Ishikawa (cell line): ENCODE measurements at regions not wholly inside any gene's neighbourhood (a gene's known extent, or its start where the extent isn't known, plus 50 kb on each side); places are given as distances from the start of the nearest gene placed in this dataset.

Experiments used
- CEBPB ChIP-seq: IDR thresholded peaks from 2 replicates; pipeline ENCODE4 v1.6.1; 2012
- CREB1 ChIP-seq: IDR thresholded peaks from 2 replicates; pipeline ENCODE4 v1.6.1; 2012; ENCODE audit warnings: low read depth
- EGR1 ChIP-seq: IDR thresholded peaks from 2 replicates; pipeline ENCODE4 v1.6.1; 2012
- EP300 ChIP-seq: IDR thresholded peaks from 2 replicates; pipeline ENCODE4 v1.6.1; 2012; ENCODE audit warnings: borderline replicate concordance
- FOXM1 ChIP-seq: IDR thresholded peaks from 2 replicates; pipeline ENCODE4 v1.6.1; 2012; ENCODE audit warnings: low read depth, borderline replicate concordance
- NFIC ChIP-seq: IDR thresholded peaks from 2 replicates; pipeline ENCODE4 v1.6.1; 2012
- RAD21 ChIP-seq: IDR thresholded peaks from 2 replicates; pipeline ENCODE4 v1.6.1; 2012; ENCODE audit warnings: low read depth
- TAF1 ChIP-seq: IDR thresholded peaks from 2 replicates; pipeline ENCODE4 v1.6.1; 2012; ENCODE audit warnings: low read depth, mild to moderate bottlenecking
- TCF12 ChIP-seq: IDR thresholded peaks from 2 replicates; pipeline ENCODE4 v1.6.1; 2012; ENCODE audit warnings: low read depth
- TEAD4 ChIP-seq: IDR thresholded peaks from 2 replicates; pipeline ENCODE4 v1.6.1; 2012
- YY1 ChIP-seq: IDR thresholded peaks from 2 replicates; pipeline ENCODE4 v1.6.1; 2012; ENCODE audit warnings: low read depth
- ZBTB7A ChIP-seq: IDR thresholded peaks from 2 replicates; pipeline ENCODE4 v1.6.1; 2012; ENCODE audit warnings: low read depth
- TF ChIP-seq, protein P1 (sequence below): IDR thresholded peaks from 2 replicates; pipeline ENCODE4 v1.6.1; 2012
- TF ChIP-seq, protein P2 (sequence below): IDR thresholded peaks from 2 replicates; pipeline ENCODE4 v1.6.1; 2012
- TF ChIP-seq, protein P3 (sequence below): IDR thresholded peaks from 2 replicates; pipeline ENCODE4 v1.6.1; 2012; ENCODE audit warnings: low read depth, mild to moderate bottlenecking

DNA sequence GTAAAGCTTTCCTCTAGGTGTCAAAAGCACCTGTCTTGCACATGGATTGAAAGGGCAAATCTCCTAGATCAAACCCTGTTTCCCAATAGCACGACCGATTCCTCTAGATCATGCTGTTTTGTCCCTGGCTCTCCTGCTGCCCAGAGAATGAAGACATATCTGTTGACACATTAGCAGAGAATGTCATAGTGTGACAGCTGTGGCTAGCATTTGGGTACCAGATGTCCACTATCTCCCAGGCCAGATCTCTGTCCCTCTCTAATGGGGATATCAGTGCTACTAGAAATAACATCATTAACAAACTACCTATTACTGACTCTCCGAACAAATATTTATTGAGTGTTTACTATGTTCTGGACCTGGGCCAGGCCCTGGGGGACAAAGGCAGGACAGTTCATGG is 72.4 kb upstream of the ISX start:
- TF ChIP-seq, protein P1, sequence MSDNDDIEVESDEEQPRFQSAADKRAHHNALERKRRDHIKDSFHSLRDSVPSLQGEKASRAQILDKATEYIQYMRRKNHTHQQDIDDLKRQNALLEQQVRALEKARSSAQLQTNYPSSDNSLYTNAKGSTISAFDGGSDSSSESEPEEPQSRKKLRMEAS: no peak

DNA sequence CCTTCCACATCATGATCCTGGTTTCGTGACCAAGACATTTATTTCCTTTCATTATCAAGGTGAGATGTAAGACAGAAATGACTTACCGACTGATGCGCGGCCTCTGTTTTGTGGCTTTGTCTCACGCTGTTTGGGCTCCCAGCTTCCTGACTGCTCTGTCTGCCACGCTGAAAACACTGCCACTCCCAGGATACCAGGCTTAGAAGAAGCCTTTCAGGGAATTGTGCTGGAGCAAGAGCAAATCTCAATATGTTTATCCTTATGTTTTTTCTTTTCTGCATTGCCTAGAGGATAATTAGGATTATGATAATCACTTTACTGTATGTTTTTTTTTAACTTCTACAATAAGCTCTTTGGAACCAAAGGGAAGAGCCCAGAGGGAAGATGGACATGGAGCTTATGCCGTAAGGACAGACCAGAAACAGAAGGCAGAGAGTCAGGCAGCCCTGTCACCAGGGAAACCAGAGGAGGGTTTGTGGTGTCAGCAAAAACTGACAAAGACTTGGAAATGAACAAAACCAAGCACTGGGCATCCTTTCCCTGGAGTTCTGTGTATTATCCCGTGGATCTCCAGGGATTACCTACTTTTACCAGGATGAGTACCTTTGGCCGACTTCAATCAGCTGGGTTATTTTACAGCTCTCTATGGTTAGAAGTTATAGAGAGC is 68.2 kb upstream of the ISX start:
- TF ChIP-seq TAF1 (no peak), TCF12 (no peak), FOXM1 (no peak), NFIC (no peak), CREB1 (no peak), YY1 (no peak)
- TF ChIP-seq, protein P2, sequence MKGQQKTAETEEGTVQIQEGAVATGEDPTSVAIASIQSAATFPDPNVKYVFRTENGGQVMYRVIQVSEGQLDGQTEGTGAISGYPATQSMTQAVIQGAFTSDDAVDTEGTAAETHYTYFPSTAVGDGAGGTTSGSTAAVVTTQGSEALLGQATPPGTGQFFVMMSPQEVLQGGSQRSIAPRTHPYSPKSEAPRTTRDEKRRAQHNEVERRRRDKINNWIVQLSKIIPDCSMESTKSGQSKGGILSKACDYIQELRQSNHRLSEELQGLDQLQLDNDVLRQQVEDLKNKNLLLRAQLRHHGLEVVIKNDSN: no peak
- TF ChIP-seq, protein P3, sequence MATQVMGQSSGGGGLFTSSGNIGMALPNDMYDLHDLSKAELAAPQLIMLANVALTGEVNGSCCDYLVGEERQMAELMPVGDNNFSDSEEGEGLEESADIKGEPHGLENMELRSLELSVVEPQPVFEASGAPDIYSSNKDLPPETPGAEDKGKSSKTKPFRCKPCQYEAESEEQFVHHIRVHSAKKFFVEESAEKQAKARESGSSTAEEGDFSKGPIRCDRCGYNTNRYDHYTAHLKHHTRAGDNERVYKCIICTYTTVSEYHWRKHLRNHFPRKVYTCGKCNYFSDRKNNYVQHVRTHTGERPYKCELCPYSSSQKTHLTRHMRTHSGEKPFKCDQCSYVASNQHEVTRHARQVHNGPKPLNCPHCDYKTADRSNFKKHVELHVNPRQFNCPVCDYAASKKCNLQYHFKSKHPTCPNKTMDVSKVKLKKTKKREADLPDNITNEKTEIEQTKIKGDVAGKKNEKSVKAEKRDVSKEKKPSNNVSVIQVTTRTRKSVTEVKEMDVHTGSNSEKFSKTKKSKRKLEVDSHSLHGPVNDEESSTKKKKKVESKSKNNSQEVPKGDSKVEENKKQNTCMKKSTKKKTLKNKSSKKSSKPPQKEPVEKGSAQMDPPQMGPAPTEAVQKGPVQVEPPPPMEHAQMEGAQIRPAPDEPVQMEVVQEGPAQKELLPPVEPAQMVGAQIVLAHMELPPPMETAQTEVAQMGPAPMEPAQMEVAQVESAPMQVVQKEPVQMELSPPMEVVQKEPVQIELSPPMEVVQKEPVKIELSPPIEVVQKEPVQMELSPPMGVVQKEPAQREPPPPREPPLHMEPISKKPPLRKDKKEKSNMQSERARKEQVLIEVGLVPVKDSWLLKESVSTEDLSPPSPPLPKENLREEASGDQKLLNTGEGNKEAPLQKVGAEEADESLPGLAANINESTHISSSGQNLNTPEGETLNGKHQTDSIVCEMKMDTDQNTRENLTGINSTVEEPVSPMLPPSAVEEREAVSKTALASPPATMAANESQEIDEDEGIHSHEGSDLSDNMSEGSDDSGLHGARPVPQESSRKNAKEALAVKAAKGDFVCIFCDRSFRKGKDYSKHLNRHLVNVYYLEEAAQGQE: no peak

DNA sequence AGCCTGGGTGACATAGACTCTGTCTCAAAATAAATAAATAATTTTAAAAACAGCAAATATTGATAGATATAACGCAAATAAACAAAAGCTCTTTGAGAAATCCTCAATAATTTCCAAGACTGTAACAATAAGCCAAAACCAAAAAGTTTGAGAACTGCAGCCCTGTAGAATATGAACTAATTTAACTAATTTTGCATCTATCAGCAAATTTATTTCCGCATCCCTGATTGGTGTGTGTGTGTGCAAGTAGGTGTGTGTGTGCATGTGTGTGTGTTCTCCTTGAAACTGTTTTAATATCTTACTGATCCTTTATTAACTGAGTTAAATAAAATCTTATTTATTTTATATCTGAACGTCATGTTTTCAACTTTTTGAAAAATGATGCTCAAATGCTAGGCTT is 67.0 kb upstream of the ISX start:
- TF ChIP-seq TEAD4 (no peak), ZBTB7A (no peak), YY1 (no peak), EGR1 (no peak), EP300 (no peak), TCF12 (no peak), RAD21 (no peak), FOXM1 (no peak), TAF1 (no peak), CEBPB (no peak), CREB1 (no peak), NFIC (no peak)
- TF ChIP-seq, protein P1: no peak
- TF ChIP-seq, protein P3: no peak
- TF ChIP-seq, protein P2: no peak

DNA sequence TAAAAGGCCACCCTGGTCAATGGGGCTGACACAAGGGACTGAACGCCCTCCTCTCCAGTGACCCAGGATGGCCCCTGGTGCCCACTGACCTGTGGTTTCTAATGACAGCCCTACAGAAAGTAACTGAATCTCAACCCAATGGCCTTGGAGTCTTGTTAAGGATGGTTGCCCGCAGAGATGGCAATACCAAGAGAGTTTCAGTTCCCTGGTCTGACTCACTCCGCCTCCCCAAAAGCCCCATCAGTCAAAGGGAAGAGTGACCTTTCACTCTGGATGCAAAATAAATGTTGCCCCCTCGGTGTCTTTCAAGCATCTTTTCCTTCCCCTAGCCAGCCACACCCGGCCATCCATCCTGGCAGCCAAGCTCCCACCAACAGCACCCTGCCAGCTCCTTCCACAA is 57.7 kb upstream of the ISX start:
- TF ChIP-seq, protein P3: no peak
- TF ChIP-seq, protein P2: no peak
- no peak for TF ChIP-seq TAF1
- TF ChIP-seq YY1: no peak
- no peak for TF ChIP-seq EP300
- TF ChIP-seq FOXM1: no peak
- TF ChIP-seq, protein P1: no peak
- TF ChIP-seq RAD21: no peak
- no peak for TF ChIP-seq NFIC
- TF ChIP-seq CEBPB: no peak
- no peak for TF ChIP-seq ZBTB7A
- TF ChIP-seq TCF12: no peak
- no peak for TF ChIP-seq EGR1
- no peak for TF ChIP-seq TEAD4
- TF ChIP-seq CREB1: no peak
